ENCODE measurements at regions not wholly inside any gene's neighbourhood (a gene's known extent, or its start where the extent isn't known, plus 50 kb on each side); places are given as distances from the start of the nearest gene placed in this dataset.

GRCh38 chr3:81299481-81299880, 462.0 kb downstream of the GBE1 start:
- no peak for FAIRE-seq
- no peak overlapping the region for H3K4me3 ChIP-seq (ENCODE audit: low read depth, low read length)
- no peaks in the 10 kb centered on the region for H3K36me3 ChIP-seq (ENCODE audit: control insufficient read depth, insufficient read depth, low read length)
- DNase-seq (ENCODE audit: low read depth), result no peak
- TF ChIP-seq CTCF (IDR thresholded peaks at IDR 0.05; ENCODE audit: insufficient read depth, low read length, severe bottlenecking), result no peak
- H3K27me3 ChIP-seq (ENCODE audit: control insufficient read depth, insufficient read depth, low read length), result no peaks in the 10 kb centered on the region

GRCh38 chr3:81295906-81296577, 465.4 kb downstream of the GBE1 start:
- peak; percentile 7 for DNase-seq (ENCODE audit: low read depth)
- Histone ChIP-seq H3K36me3 (ENCODE audit: control insufficient read depth, insufficient read depth, low read length) (no peaks in the 10 kb centered on the region), H3K4me3 (ENCODE audit: low read depth, low read length) (no peak overlapping the region), H3K27me3 (ENCODE audit: control insufficient read depth, insufficient read depth, low read length) (no peaks in the 10 kb centered on the region)
- no peak for TF ChIP-seq CTCF (IDR thresholded peaks at IDR 0.05; ENCODE audit: insufficient read depth, low read length, severe bottlenecking)
- no peak for FAIRE-seq

GRCh38 chr3:81293156-81293555, 468.3 kb downstream of the GBE1 start:
- TF ChIP-seq CTCF (IDR thresholded peaks at IDR 0.05; ENCODE audit: insufficient read depth, low read length, severe bottlenecking), result no peak
- no peak for DNase-seq (ENCODE audit: low read depth)
- H3K27me3 ChIP-seq (ENCODE audit: control insufficient read depth, insufficient read depth, low read length), result no peaks in the 10 kb centered on the region
- no peaks in the 10 kb centered on the region for H3K36me3 ChIP-seq (ENCODE audit: control insufficient read depth, insufficient read depth, low read length)
- no peak for FAIRE-seq
- H3K4me3 ChIP-seq (ENCODE audit: low read depth, low read length), result no peak overlapping the region

- FAIRE-seq, result no peak
- Histone ChIP-seq H3K27me3 (ENCODE audit: control insufficient read depth, insufficient read depth, low read length) (no peaks in the 10 kb centered on the region), H3K36me3 (ENCODE audit: control insufficient read depth, insufficient read depth, low read length) (no peaks in the 10 kb centered on the region), H3K4me3 (ENCODE audit: low read depth, low read length) (no peak overlapping the region)
- TF ChIP-seq CTCF (IDR thresholded peaks at IDR 0.05; ENCODE audit: insufficient read depth, low read length, severe bottlenecking), result no peak
- no peak for DNase-seq (ENCODE audit: low read depth)
Observed at GRCh38 chr3:81291586-81291985, 469.9 kb downstream of the GBE1 start.

- no peak for TF ChIP-seq CTCF (IDR thresholded peaks at IDR 0.05; ENCODE audit: insufficient read depth, low read length, severe bottlenecking)
- Histone ChIP-seq H3K4me3 (ENCODE audit: low read depth, low read length) (no peak overlapping the region), H3K27me3 (ENCODE audit: control insufficient read depth, insufficient read depth, low read length) (no peaks in the 10 kb centered on the region), H3K36me3 (ENCODE audit: control insufficient read depth, insufficient read depth, low read length) (no peaks in the 10 kb centered on the region)
- FAIRE-seq, result no peak
- no peak for DNase-seq (ENCODE audit: low read depth)
Observed at GRCh38 chr3:81289676-81290075, 471.8 kb downstream of the GBE1 start.

Data from bronchial epithelial cell (primary cell).